Stomach (tissue), 4 donors: ENCODE measurements at regions not wholly inside any gene's neighbourhood (a gene's known extent, or its start where the extent isn't known, plus 50 kb on each side); places are given as distances from the start of the nearest gene placed in this dataset.

ENCODE experiments used
- POLR2A ChIP-seq, 4 donors: fragments of 450-650 bp; IDR thresholded peaks; one replicate each; pipeline ENCODE4 v1.6.1; 2016; ENCODE audit warnings: antibody characterized with exemption in 4 of 4, control low read depth in 2 of 4, mild to moderate bottlenecking in 1 of 4, moderate library complexity in 1 of 4
- TF ChIP-seq, protein P1 (sequence below), 7 experiments: fragments of 450-650 bp in 4 of 7; fragments of 200-600 bp in 3 of 7; sonication (generic) in 3 of 7; IDR thresholded peaks; one replicate each; pipeline ENCODE4 v1.5.1; 2016 to 2019; ENCODE audit warnings: antibody characterized with exemption in 7 of 7, control low read depth in 2 of 7, mild to moderate bottlenecking in 1 of 7

- TF ChIP-seq POLR2A (IDR thresholded peaks at IDR 0.05) = no peak
- TF ChIP-seq, protein P1, sequence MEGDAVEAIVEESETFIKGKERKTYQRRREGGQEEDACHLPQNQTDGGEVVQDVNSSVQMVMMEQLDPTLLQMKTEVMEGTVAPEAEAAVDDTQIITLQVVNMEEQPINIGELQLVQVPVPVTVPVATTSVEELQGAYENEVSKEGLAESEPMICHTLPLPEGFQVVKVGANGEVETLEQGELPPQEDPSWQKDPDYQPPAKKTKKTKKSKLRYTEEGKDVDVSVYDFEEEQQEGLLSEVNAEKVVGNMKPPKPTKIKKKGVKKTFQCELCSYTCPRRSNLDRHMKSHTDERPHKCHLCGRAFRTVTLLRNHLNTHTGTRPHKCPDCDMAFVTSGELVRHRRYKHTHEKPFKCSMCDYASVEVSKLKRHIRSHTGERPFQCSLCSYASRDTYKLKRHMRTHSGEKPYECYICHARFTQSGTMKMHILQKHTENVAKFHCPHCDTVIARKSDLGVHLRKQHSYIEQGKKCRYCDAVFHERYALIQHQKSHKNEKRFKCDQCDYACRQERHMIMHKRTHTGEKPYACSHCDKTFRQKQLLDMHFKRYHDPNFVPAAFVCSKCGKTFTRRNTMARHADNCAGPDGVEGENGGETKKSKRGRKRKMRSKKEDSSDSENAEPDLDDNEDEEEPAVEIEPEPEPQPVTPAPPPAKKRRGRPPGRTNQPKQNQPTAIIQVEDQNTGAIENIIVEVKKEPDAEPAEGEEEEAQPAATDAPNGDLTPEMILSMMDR (IDR thresholded peaks at IDR 0.05) = no peak
Measured at GRCh38 chr3:177362626-177363025, 165.3 kb upstream of the TBL1XR1 start.
